Liver (tissue), 7 donors: ENCODE measurements at regions not wholly inside any gene's neighbourhood (a gene's known extent, or its start where the extent isn't known, plus 50 kb on each side); places are given as distances from the start of the nearest gene placed in this dataset.

Experiments used
- DNase-seq: peaks from one replicate; pipeline ENCODE4 v3.0.0-alpha.2; 2017; ENCODE audit warnings: low spot score
- H3K27ac ChIP-seq, 2 donors: one replicate each; pipeline ENCODE4 v1.7.0; 2013; ENCODE audit warnings: inconsistent platforms in 2 of 2, low read length in 2 of 2, control low read depth in 1 of 2, low read depth in 1 of 2, mild to moderate bottlenecking in 1 of 2
- H3K27me3 ChIP-seq, 4 donors: one replicate each; pipeline versions ENCODE4 v1.6.1 to v1.7.0; 2013; ENCODE audit warnings: low read length in 3 of 4, inconsistent platforms in 1 of 4, mild to moderate bottlenecking in 1 of 4, moderate library complexity in 1 of 4; ENCODE audit not compliant: control insufficient read depth in 4 of 4, insufficient read depth in 4 of 4
- H3K36me3 ChIP-seq, 4 donors: one replicate each; pipeline versions ENCODE4 v1.6.1 to v1.7.0; 2013; ENCODE audit warnings: low read length in 3 of 4, mild to moderate bottlenecking in 3 of 4, low read depth in 1 of 4, moderate library complexity in 1 of 4; ENCODE audit not compliant: control insufficient read depth in 4 of 4, insufficient read depth in 3 of 4
- H3K4me1 ChIP-seq, 4 donors: one replicate each; pipeline versions ENCODE4 v1.6.1 to v1.7.0; 2013; ENCODE audit warnings: low read length in 3 of 4, mild to moderate bottlenecking in 3 of 4, moderate library complexity in 1 of 4; ENCODE audit not compliant: control insufficient read depth in 4 of 4, insufficient read depth in 4 of 4
- H3K4me3 ChIP-seq, 3 donors: one replicate each; pipeline versions ENCODE4 v1.6.1 to v1.7.0; 2013; ENCODE audit warnings: low read length in 3 of 3, control low read depth in 1 of 3, low read depth in 1 of 3, mild to moderate bottlenecking in 1 of 3
- H3K9ac ChIP-seq, 2 donors: one replicate each; pipeline ENCODE4 v1.7.0; 2013; ENCODE audit warnings: low read length in 2 of 2, mild to moderate bottlenecking in 2 of 2, moderate library complexity in 2 of 2, control low read depth in 1 of 2, low read depth in 1 of 2
- H3K9me3 ChIP-seq, 4 donors: one replicate each; pipeline versions ENCODE4 v1.6.1 to v1.7.0; 2013; ENCODE audit warnings: low read length in 3 of 4; ENCODE audit not compliant: control insufficient read depth in 4 of 4
- EGR1 ChIP-seq, 2 donors: IDR thresholded peaks; 2 replicates each; pipeline ENCODE4 v1.6.1; 2016 to 2018; ENCODE audit warnings: antibody characterized with exemption in 2 of 2, low read depth in 2 of 2
- FOXA1 ChIP-seq: IDR thresholded peaks from 2 replicates; pipeline ENCODE4 v1.6.1; 2016; ENCODE audit warnings: antibody characterized with exemption
- FOXA2 ChIP-seq: IDR thresholded peaks from 2 replicates; pipeline ENCODE4 v1.6.1; 2016; ENCODE audit warnings: antibody characterized with exemption
- GABPA ChIP-seq, 2 donors: IDR thresholded peaks in 1 of 2; conservative IDR thresholded peaks in 1 of 2; 2 replicates each; pipeline ENCODE4 v1.6.1; 2016; ENCODE audit warnings: antibody characterized with exemption in 2 of 2, mild to moderate bottlenecking in 1 of 2, moderate library complexity in 1 of 2
- HNF4A ChIP-seq, 2 donors: conservative IDR thresholded peaks; 2 replicates each; pipeline ENCODE4 v1.6.1; 2016; ENCODE audit warnings: antibody characterized with exemption in 2 of 2, mild to moderate bottlenecking in 2 of 2
- HNF4G ChIP-seq: IDR thresholded peaks from 2 replicates; pipeline ENCODE4 v1.6.1; 2016; ENCODE audit warnings: antibody characterized with exemption
- JUND ChIP-seq, 2 donors: IDR thresholded peaks; 2 replicates each; pipeline ENCODE4 v1.6.1; 2016; ENCODE audit warnings: antibody characterized with exemption in 2 of 2
- NR2F2 ChIP-seq: IDR thresholded peaks from 2 replicates; pipeline ENCODE4 v1.6.1; 2016; ENCODE audit warnings: antibody characterized with exemption
- RAD21 ChIP-seq, 2 donors: IDR thresholded peaks; 2 replicates each; pipeline ENCODE4 v1.6.1; 2016; ENCODE audit warnings: antibody characterized with exemption in 2 of 2, mild to moderate bottlenecking in 2 of 2
- RXRA ChIP-seq, 2 donors: IDR thresholded peaks; 2 replicates each; pipeline ENCODE4 v1.6.1; 2017 to 2018; ENCODE audit warnings: antibody characterized with exemption in 2 of 2, mild to moderate bottlenecking in 1 of 2
- SP1 ChIP-seq: IDR thresholded peaks from 2 replicates; pipeline ENCODE4 v1.6.1; 2018; ENCODE audit warnings: antibody characterized with exemption, mild to moderate bottlenecking
- TAF1 ChIP-seq: conservative IDR thresholded peaks from 2 replicates; pipeline ENCODE4 v1.6.1; 2016; ENCODE audit warnings: antibody characterized with exemption, mild to moderate bottlenecking
- YY1 ChIP-seq: IDR thresholded peaks from 2 replicates; pipeline ENCODE4 v1.6.1; 2016; ENCODE audit warnings: antibody characterized with exemption, mild to moderate bottlenecking
- ZBTB33 ChIP-seq: IDR thresholded peaks from 2 replicates; pipeline ENCODE4 v1.6.1; 2016; ENCODE audit warnings: antibody characterized with exemption
- WGBS: extraction: QIAGEN DNeasy Blood & Tissue Kit; methylation state at CpG from one replicate; pipeline ENCODE4 v1.1.7; 2013; 5-methylcytosine and 5-hydroxymethylcytosine counted together
- TF ChIP-seq, protein P1 (sequence below): IDR thresholded peaks from 2 replicates; pipeline ENCODE4 v1.6.1; 2016; ENCODE audit warnings: antibody characterized with exemption
- TF ChIP-seq, protein P2 (sequence below): IDR thresholded peaks from 2 replicates; pipeline ENCODE4 v1.6.1; 2016; ENCODE audit warnings: antibody characterized with exemption, mild to moderate bottlenecking
- TF ChIP-seq, protein P3 (sequence below): IDR thresholded peaks from 2 replicates; pipeline ENCODE4 v1.6.1; 2016; ENCODE audit warnings: antibody characterized with exemption
- donor health status: healthy.
- donor health status: healthy.
- donor health status: healthy.
- donor health status: healthy.

GRCh38 chr5:63894690-63895089, 67.6 kb downstream of the HTR1A start:
- H3K9ac ChIP-seq: no peak overlapping the region
- WGBS: 46% methylated on average over 1 of the region's 1 CpG

DNA sequence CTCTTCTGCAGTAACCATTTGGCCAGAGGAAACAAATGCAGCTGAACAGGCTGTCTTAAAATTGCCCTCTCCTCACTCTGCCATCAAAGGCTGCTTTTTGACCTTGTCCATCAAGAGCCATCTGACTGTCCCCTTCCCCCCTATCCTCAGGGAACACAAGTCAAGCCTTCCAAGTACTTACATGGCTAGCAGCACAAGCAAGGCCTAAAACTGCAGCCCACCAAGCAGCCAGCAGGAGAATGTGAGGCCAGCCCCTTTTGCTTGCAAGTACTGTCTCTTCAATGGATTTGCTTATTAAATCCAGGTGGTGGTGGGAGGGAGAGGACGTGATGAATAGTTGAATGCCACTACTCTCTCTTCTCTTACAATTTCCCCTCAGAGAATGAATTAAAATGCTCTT, 83.5 kb downstream of the HTR1A start:
- no peaks in the 10 kb centered on the region for H3K36me3 ChIP-seq
- WGBS: 41% methylated on average over 1 of the region's 1 CpG
- H3K27ac ChIP-seq: no peak overlapping the region
- H3K4me3 ChIP-seq: no peak overlapping the region
- no peaks in the 10 kb centered on the region for H3K4me1 ChIP-seq
- no peak overlapping the region for H3K9ac ChIP-seq
- no peaks in the 10 kb centered on the region for H3K9me3 ChIP-seq
- DNase-seq: no peak
- peaks cover 0 to 2% (median 0%) of the 10 kb centered on the region in 4 donors for H3K27me3 ChIP-seq
- no peak for TF ChIP-seq GABPA (IDR thresholded peaks at IDR 0.05 in 1 of 2, conservative IDR thresholded peaks at IDR 0.05 in 1 of 2)
- TF ChIP-seq, protein P1, sequence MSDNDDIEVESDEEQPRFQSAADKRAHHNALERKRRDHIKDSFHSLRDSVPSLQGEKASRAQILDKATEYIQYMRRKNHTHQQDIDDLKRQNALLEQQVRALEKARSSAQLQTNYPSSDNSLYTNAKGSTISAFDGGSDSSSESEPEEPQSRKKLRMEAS: no peak
- TF ChIP-seq, protein P2, sequence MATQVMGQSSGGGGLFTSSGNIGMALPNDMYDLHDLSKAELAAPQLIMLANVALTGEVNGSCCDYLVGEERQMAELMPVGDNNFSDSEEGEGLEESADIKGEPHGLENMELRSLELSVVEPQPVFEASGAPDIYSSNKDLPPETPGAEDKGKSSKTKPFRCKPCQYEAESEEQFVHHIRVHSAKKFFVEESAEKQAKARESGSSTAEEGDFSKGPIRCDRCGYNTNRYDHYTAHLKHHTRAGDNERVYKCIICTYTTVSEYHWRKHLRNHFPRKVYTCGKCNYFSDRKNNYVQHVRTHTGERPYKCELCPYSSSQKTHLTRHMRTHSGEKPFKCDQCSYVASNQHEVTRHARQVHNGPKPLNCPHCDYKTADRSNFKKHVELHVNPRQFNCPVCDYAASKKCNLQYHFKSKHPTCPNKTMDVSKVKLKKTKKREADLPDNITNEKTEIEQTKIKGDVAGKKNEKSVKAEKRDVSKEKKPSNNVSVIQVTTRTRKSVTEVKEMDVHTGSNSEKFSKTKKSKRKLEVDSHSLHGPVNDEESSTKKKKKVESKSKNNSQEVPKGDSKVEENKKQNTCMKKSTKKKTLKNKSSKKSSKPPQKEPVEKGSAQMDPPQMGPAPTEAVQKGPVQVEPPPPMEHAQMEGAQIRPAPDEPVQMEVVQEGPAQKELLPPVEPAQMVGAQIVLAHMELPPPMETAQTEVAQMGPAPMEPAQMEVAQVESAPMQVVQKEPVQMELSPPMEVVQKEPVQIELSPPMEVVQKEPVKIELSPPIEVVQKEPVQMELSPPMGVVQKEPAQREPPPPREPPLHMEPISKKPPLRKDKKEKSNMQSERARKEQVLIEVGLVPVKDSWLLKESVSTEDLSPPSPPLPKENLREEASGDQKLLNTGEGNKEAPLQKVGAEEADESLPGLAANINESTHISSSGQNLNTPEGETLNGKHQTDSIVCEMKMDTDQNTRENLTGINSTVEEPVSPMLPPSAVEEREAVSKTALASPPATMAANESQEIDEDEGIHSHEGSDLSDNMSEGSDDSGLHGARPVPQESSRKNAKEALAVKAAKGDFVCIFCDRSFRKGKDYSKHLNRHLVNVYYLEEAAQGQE: no peak
- TF ChIP-seq, protein P3, sequence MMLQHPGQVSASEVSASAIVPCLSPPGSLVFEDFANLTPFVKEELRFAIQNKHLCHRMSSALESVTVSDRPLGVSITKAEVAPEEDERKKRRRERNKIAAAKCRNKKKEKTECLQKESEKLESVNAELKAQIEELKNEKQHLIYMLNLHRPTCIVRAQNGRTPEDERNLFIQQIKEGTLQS: no peak
- TF ChIP-seq FOXA1: no peak
- no peak for TF ChIP-seq SP1
- TF ChIP-seq EGR1 (IDR thresholded peaks at IDR 0.05; ENCODE audit: low read depth in 2 of 2): no peak
- TF ChIP-seq ZBTB33: no peak
- TF ChIP-seq JUND (IDR thresholded peaks at IDR 0.05): no peak

More at GRCh38 chr5:63894690-63895089, 67.6 kb downstream of the HTR1A start:
- peaks cover 0 to 2% (median 0%) of the 10 kb centered on the region in 4 donors for H3K27me3 ChIP-seq
- H3K27ac ChIP-seq: no peak overlapping the region
- H3K4me1 ChIP-seq: no peaks in the 10 kb centered on the region
- no peak for DNase-seq
- no peaks in the 10 kb centered on the region for H3K9me3 ChIP-seq
- H3K36me3 ChIP-seq: no peaks in the 10 kb centered on the region
- TF ChIP-seq, protein P3: no peak
- TF ChIP-seq HNF4G (no peak), ZBTB33 (no peak), RXRA (IDR thresholded peaks at IDR 0.05) (no peak), SP1 (no peak), HNF4A (conservative IDR thresholded peaks at IDR 0.05) (no peak), GABPA (IDR thresholded peaks at IDR 0.05 in 1 of 2, conservative IDR thresholded peaks at IDR 0.05 in 1 of 2) (no peak), TAF1 (no peak), NR2F2 (no peak), EGR1 (IDR thresholded peaks at IDR 0.05; ENCODE audit: low read depth in 2 of 2) (no peak), YY1 (no peak), JUND (IDR thresholded peaks at IDR 0.05) (no peak), RAD21 (IDR thresholded peaks at IDR 0.05) (no peak), FOXA2 (no peak)
- TF ChIP-seq, protein P1: no peak
- TF ChIP-seq, protein P2: no peak
- no peak overlapping the region for H3K4me3 ChIP-seq
